Activated naive CD4-positive, alpha-beta T cell (primary cell): ENCODE measurements at regions not wholly inside any gene's neighbourhood (a gene's known extent, or its start where the extent isn't known, plus 50 kb on each side); places are given as distances from the start of the nearest gene placed in this dataset.

Experiments used
- DNase-seq, 4 experiments: peaks; one replicate each; lab custom pipeline; 2025; lab: John Stamatoyannopoulos, UW

GRCh38 chr2:7594211-7594610, 677.0 kb downstream of the RNF144A start:
- DNase-seq, result no peak

DNA sequence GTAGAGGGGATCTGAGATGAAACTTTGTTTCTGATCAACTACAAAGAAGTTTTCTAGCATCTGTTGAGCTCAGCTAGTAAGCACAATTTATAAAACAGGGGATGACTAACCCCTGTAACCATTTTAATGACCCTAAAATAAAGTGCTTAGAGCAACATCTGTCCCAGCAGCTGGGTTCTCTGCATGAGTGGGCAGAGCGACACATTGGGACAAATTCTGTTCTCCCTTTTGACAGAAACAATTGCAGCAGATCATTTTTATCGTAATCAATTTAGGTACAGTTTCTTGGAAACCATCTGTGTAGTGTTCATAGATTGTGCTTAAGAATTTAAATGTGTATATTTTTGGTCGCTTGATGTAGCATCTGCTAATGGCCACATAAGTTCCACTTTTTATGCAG, 678.0 kb downstream of the RNF144A start:
- no peak for DNase-seq

DNA sequence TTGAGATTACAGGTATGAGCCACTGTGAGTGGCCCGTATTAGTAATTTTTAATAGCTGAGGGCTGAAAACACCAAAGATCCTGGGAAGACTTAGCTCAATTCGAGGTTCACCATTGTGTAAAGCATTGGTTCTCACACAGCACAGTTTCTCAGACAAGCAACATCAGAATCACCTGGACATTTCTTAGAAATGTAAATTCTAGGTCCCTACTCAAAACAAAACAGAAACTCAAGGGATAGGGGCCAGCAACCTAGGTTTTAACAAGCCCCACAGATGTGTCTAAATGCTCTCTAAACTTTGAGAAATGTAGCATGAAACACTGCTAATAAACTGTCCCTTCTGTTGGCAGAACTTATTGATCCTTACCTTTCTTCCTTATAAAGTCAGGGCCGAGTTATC, 681.2 kb downstream of the RNF144A start:
- no peak for DNase-seq

DNA sequence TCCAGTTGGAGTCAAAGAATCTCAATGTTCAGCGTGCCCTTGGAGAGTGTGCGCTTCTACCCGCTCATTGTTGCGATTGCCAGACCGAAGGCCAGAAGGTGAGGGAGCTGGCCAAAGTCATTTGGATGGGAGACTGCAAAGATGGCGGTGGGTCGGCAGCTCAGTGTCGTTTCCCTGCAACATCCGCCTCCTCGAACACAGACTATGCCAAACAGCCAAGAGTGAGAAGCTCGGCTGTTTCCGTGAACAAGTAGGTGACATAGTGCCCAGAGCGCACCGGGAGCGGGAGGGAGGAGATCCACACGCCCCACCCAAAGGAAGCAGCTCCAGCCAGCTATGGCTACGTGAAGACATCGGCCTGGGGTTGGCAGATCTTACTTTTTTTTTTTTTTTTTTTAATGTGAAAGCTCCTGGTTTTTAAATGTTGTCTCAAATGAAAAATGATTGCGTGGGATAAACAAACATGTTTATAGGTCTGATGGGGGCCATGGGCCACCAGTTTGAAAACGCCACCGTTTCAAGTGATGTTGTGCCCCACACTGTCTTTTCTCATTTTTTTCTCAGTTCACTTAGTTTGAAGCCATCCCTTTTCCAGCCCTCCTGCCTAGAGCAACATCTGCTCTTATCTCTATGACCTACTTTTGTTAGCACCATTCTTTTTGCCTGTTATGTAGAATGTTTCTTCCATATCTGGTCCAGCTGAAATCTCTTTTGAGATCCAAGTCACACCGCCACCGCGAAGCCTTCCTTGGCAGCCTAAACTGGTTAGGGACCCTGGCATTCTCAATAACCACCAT, 682.4 kb downstream of the RNF144A start:
- no peak for DNase-seq

DNA sequence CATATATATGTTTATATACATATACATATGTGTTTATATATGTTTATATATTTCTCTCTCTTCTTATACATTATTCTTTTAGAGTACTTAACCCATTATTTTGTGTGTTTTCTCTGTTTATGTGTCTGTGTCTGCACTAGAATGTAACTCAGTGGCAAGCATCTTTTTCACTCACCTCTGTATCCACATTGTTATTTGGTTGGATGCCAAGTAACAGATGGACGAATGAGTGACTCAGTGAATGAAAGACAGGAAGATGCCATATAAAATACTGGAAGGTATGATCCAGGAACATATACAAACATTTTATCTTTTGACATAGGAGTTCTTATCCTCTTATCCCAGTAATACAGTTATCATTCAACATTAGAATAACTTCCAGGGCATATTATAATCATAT, 684.8 kb downstream of the RNF144A start:
- no peak for DNase-seq

DNA sequence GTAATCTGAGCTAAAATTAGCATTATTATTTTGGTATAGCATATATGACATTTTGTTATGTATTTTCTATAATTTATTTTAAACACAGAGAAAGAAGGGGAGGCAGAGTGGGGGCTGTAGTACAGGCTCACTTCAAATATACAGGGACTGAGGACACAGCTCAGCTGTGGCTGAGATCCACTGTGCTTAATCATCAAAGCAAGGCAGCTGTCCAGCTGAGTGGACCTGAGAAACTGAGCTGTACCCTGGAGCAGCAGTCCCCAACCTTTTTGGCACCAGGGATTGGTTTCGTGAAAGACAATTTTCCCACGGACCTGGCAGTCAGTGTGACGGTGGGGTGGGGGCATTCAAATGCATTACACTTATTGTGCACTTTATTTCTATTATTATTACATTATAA, 687.2 kb downstream of the RNF144A start:
- DNase-seq, result no peak

DNA sequence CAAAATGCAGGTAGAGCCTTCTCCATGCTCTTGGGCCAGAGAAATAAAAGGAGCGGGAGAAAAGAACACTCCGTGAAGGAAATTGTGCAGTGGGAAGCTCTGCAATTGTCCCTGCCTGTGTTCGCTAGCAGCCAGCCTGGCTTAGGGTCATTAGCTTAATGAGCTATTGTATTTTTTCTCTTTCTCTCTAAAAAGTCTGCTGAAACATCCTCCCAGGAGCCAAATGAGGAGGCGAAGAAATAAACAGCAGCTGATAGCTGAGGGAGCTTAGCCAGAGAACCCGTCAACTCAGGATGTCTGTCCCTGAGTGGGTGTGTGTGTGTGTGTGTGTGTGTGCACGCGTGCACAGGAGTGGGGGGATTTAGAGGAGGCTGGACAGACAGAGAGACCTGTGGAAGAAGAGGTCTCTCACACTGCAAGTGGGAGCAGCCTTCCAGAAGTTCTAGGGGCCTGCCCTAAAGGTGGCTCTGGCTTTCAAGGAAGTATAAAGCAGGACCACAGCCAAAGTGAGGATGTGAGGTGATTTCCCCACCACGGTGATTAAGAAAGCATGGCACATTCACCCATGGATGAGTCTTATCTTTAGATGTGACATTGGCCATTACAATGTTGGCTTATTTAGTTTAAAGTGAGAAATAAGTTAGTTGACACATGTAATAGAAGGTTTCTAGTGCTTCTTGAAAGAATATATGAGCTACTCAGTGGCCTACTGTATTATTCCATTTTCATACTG, 690.4 kb downstream of the RNF144A start:
- no peak for DNase-seq

- no peak for DNase-seq
These were observed 692.3 kb downstream of the RNF144A start for GRCh38 chr2:7609556-7609955.

DNA sequence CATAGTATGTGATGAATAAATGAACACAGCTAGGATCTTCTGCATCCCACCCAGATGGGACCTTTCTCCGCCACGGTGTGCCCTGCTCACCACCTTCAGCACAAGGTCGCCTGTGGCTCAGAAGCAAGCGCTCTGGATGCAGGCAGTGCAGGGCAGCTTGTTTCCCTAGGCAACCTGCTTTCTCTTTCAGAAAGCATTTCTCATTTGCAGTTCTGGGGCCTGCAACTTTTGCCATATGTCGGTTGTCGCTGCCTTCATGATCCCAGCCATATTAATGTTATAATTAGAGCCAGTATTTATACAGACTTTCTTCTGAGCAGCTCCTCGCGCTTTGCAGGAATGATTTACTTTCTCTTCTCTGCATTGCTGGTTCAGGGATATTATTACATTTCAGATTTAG, 692.8 kb downstream of the RNF144A start:
- no peak for DNase-seq

DNA sequence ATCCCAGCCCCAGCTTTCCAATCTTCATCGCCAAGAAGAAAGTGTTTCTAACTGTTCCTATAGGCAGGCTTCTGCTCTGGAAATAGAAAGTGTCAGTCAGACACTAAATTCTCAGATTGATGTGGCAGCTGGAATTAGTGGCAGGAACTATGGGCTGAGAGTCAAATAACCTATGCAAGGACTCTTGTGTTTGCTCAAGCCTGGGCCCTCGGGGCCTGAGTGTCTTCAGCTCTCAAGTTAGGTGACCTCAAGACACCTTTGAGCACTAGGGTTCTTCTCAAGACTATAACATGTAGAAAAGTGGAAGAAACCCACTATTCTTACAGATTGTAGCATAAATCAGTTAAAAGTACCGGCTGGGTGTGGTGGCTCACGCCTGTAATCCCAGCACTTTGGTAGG, 694.5 kb downstream of the RNF144A start:
- DNase-seq, result no peak

DNA sequence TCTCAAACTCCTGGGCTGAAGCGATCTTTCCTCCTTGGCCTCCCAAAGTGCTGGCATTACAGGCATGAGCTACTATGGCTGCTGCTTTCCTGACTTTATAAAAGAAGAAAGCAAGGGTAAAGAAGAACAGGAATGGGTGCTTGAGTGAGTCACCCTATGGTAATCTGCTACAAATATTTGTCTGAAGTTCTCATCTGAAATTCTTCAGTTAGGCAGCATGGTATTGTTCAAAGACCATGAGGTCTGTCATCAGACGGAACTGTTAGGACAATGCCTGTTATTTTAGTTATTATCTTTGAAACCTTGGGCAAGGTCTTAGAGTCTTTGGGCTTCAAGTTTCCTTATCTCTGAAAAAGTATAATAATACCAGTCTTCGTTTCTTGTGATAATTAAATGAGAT, 695.8 kb downstream of the RNF144A start:
- DNase-seq, result no peak

DNA sequence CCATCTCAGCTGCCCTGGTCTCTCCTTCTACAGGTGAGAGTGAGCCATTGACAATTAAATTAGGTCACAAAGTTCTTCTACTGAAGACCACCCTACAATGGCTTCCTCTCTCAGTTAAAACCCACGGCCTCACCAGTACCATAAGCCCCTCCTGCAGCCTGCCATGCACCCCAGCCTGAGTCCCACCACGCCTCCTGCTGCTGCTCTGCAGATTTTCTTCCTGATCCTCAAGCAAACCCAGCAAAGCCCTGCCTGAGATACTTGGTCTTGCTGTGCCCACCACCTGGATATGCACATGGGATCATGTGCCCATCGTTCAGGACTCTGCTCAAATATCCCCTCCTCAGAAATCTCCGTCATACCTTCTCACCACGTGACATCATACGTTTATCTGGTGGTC, 696.6 kb downstream of the RNF144A start:
- DNase-seq, result no peak

GRCh38 chr2:7618031-7618430, 700.8 kb downstream of the RNF144A start:
- DNase-seq, result no peak

DNA sequence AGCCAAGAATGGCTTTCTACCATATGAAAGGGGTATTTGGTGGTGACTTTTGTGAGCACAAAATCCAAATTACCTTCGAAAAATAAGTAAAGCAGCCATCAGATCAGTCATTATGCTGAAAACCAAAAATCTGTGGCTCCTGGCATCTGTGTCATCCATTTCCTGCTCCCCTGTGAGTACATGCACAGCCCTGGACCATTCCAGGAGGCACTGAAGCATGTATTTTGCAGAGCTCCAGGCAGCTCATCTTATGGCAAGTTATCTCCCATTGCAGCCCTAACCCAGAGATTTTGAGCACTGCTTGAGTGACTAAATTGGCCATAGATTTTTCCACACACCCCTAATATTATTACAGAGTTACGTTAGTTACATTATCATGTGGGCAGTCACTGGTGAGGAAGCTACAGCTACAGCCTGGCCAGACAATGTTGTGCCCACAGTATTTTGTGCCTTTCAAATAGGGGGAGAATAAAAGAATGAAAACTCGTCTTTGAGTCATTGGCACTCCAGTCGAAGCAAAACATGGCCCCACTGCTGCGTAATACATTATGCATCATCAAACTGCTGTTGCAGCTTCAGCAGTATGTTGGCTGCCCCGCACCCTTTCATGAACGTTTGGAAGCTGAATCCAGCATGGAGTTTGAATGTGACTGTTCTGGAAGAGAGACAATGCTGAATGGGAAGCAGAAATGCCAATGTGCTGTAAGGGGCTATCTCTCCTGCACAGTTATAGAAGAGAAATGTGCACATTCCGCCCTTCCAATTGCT, 702.2 kb downstream of the RNF144A start:
- DNase-seq, result no peak

- DNase-seq, result no peak
These were observed 703.0 kb downstream of the RNF144A start for GRCh38 chr2:7620255-7620654.

DNA sequence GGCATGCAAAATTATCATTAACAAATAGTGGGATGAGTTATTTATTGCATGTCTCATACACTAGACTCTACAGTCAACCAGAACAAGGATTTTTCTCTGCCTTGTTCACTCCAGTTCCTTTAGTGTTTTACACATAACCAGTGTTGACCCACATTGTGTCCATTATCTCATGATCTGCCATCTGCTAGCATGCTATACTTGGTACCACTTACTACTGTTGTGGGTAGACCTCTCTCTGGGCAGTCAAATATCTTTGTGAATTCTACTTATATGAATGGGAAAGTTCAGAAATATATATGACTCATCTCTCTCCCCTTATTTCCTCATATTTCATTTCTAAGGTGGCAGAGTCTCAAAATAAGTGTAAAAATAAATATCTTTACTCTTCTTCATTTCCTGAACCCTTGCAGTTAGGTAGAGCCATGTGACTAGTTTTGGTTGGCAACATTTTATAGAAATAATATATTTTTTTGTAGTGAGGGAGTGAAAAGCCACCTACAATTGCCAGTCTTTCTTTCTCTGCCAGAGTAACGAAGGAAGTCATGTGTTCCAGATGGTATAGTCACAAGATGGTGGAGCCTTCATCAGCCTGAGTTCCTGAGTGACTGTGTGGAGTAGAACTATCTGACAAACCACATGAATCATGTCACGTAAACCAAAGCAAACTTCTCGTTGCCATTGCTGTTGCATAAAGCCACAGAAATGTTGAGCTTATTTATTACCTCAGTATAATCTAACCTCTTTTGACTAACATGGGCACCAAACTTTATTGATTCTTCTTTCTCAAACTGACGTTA, 704.0 kb downstream of the RNF144A start:
- DNase-seq, result no peak

- no peak for DNase-seq
These were observed 708.4 kb downstream of the RNF144A start for GRCh38 chr2:7625392-7626138.

GRCh38 chr2:7626139-7626537, 708.9 kb downstream of the RNF144A start:
- DNase-seq, result no peak

GRCh38 chr2:7627583-7627982, 710.4 kb downstream of the RNF144A start:
- DNase-seq, result no peak

GRCh38 chr2:7632420-7632819, 715.2 kb downstream of the RNF144A start:
- DNase-seq, result no peak

DNA sequence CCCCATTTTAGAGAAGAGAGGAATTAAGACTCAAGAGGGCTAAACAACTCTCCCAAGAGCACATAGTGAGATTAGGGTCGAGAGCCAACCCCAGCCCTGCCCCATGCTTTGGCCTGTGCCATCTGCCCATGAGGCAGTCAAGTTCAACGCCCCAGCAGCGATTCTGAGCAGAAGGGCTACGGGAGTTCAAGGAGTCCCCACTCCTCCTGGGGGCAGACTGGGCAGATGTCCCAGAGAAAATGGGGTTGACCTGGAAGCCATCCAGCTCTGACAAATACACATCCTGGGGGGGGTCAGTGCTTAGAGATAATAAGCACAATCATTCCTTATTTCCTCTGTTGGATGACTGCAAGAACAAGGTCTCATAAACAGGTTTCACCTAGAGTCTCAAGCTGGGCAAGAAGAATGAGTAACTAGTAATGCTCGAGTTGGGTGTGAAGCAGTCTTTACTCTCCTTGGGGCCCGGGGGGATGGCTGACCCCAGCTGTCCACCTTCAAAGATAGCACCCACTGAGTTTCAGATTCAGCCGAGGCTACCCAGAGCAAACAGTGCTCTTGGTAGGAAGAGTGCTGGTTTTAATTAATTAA, 716.4 kb downstream of the RNF144A start:
- no peak for DNase-seq
